Osteocyte (in vitro differentiated cells): ENCODE measurements at regions not wholly inside any gene's neighbourhood (a gene's known extent, or its start where the extent isn't known, plus 50 kb on each side); places are given as distances from the start of the nearest gene placed in this dataset.

Experiments
- DNase-seq: peaks from one replicate; pipeline ENCODE4 v3.0.0; 2021; ENCODE audit warnings: mixed read lengths; ENCODE audit not compliant: unreplicated experiment; ENCODE audit errors: extremely low spot score
- H3K27ac Mint-ChIP-seq: one replicate; pipeline ENCODE4 v1.8.0; 2021; ENCODE audit warnings: mild to moderate bottlenecking, mixed read lengths; ENCODE audit not compliant: unreplicated experiment
- H3K27me3 Mint-ChIP-seq: one replicate; pipeline ENCODE4 v1.8.0; 2021; ENCODE audit warnings: mixed read lengths; ENCODE audit not compliant: unreplicated experiment
- H3K36me3 Mint-ChIP-seq: one replicate; pipeline ENCODE4 v1.8.0; 2021; ENCODE audit warnings: mixed read lengths; ENCODE audit not compliant: unreplicated experiment
- H3K4me1 Mint-ChIP-seq: one replicate; pipeline ENCODE4 v1.8.0; 2021; ENCODE audit warnings: mixed read lengths; ENCODE audit not compliant: unreplicated experiment
- H3K4me3 Mint-ChIP-seq: one replicate; pipeline ENCODE4 v1.8.0; 2021; ENCODE audit warnings: mild to moderate bottlenecking, moderate library complexity, mixed read lengths; ENCODE audit not compliant: unreplicated experiment
- H3K9me3 Mint-ChIP-seq: one replicate; pipeline ENCODE4 v1.8.0; 2021; ENCODE audit warnings: mixed read lengths; ENCODE audit not compliant: unreplicated experiment
- CTCF ChIP-seq: fragments of 200-600 bp; sonication (generic); IDR thresholded peaks from 2 replicates; pipeline ENCODE4 v1.5.0; 2021; ENCODE audit warnings: antibody characterized with exemption, mild to moderate bottlenecking, moderate library complexity

- H3K4me1 Mint-ChIP-seq = peaks cover 22% of the 10 kb centered on the region
- no peaks in the 10 kb centered on the region for H3K9me3 Mint-ChIP-seq
- peaks cover 2% of the 10 kb centered on the region for H3K27me3 Mint-ChIP-seq
- no peak for TF ChIP-seq CTCF
- H3K36me3 Mint-ChIP-seq = no peaks in the 10 kb centered on the region
- no peak for DNase-seq
- H3K4me3 Mint-ChIP-seq = no peak overlapping the region
- H3K27ac Mint-ChIP-seq = no peak overlapping the region
Measured at GRCh38 chr1:168482106-168482505, 61.7 kb downstream of the XCL2 start.

- Mint-ChIP-seq H3K4me3 (no peak overlapping the region), H3K4me1 (peaks cover 22% of the 10 kb centered on the region), H3K27ac (no peak overlapping the region), H3K27me3 (peaks cover 2% of the 10 kb centered on the region), H3K9me3 (no peaks in the 10 kb centered on the region), H3K36me3 (no peaks in the 10 kb centered on the region)
- DNase-seq = no peak
- TF ChIP-seq CTCF = no peak
Measured at GRCh38 chr1:168481586-168481985, 62.2 kb downstream of the XCL2 start.

GRCh38 chr1:168480997-168481396 lies 62.8 kb downstream of the XCL2 start:
- Mint-ChIP-seq H3K27me3 (peaks cover 2% of the 10 kb centered on the region), H3K9me3 (no peaks in the 10 kb centered on the region), H3K36me3 (no peaks in the 10 kb centered on the region), H3K4me1 (peaks cover 22% of the 10 kb centered on the region), H3K27ac (no peak overlapping the region), H3K4me3 (no peak overlapping the region)
- no peak for DNase-seq
- TF ChIP-seq CTCF = no peak

- Mint-ChIP-seq H3K9me3 (no peaks in the 10 kb centered on the region), H3K4me3 (no peak overlapping the region), H3K4me1 (no peaks in the 10 kb centered on the region), H3K36me3 (no peaks in the 10 kb centered on the region), H3K27ac (no peak overlapping the region), H3K27me3 (peaks cover 2% of the 10 kb centered on the region)
- no peak for TF ChIP-seq CTCF
- no peak for DNase-seq
Measured at GRCh38 chr1:168477792-168478191, 66.0 kb downstream of the XCL2 start.

GRCh38 chr1:168476588-168477385 lies 67.0 kb downstream of the XCL2 start:
- H3K9me3 Mint-ChIP-seq = no peaks in the 10 kb centered on the region
- H3K4me3 Mint-ChIP-seq = no peak overlapping the region
- no peaks in the 10 kb centered on the region for H3K36me3 Mint-ChIP-seq
- no peak for DNase-seq
- no peak for TF ChIP-seq CTCF
- H3K27me3 Mint-ChIP-seq = peaks cover 2% of the 10 kb centered on the region
- no peak overlapping the region for H3K27ac Mint-ChIP-seq
- H3K4me1 Mint-ChIP-seq = no peaks in the 10 kb centered on the region
